Spleen (tissue), 7 donors: ENCODE measurements at regions not wholly inside any gene's neighbourhood (a gene's known extent, or its start where the extent isn't known, plus 50 kb on each side); places are given as distances from the start of the nearest gene placed in this dataset.

Experiments
- CTCF ChIP-seq, 11 experiments: fragments of 200-600 bp in 7 of 11; fragments of 450-650 bp in 4 of 11; sonication (generic) in 4 of 11; IDR thresholded peaks in 8 of 11; conservative IDR thresholded peaks in 3 of 11; 1 replicate in 7 of 11; 2 replicates in 4 of 11; pipeline versions ENCODE4 v1.4.0 to v1.8.0; 2016 to 2021; ENCODE audit warnings: antibody characterized with exemption in 11 of 11, inconsistent platforms in 4 of 11, mild to moderate bottlenecking in 1 of 11
- POLR2A ChIP-seq, 3 donors: fragments of 450-650 bp; IDR thresholded peaks; one replicate each; pipeline ENCODE4 v1.5.1; 2017; ENCODE audit warnings: antibody characterized with exemption in 3 of 3, mild to moderate bottlenecking in 1 of 3
- POLR2AphosphoS5 ChIP-seq, 3 donors: sonication (generic); formaldehyde crosslinking; IDR thresholded peaks; one replicate each; pipeline ENCODE4 v1.5.1; 2017; ENCODE audit warnings: antibody characterized with exemption in 3 of 3
- donor health status: DM: no; HTN: no; CAD: no; lungs with moderate emphysema.
- donor health status: DM: no; HTN: no; CAD: no.
- donor health status: DM: no; HTN: no; CAD: no.

- TF ChIP-seq CTCF (IDR thresholded peaks at IDR 0.05 in 8 of 11, conservative IDR thresholded peaks at IDR 0.05 in 3 of 11) (no peak), POLR2A (IDR thresholded peaks at IDR 0.05) (no peak), POLR2AphosphoS5 (IDR thresholded peaks at IDR 0.05) (no peak)
Observed at GRCh38 chr4:130073145-130073790, 977.3 kb downstream of the C4orf33 start.
